ENCODE measurements at regions not wholly inside any gene's neighbourhood (a gene's known extent, or its start where the extent isn't known, plus 50 kb on each side); places are given as distances from the start of the nearest gene placed in this dataset.

DNA sequence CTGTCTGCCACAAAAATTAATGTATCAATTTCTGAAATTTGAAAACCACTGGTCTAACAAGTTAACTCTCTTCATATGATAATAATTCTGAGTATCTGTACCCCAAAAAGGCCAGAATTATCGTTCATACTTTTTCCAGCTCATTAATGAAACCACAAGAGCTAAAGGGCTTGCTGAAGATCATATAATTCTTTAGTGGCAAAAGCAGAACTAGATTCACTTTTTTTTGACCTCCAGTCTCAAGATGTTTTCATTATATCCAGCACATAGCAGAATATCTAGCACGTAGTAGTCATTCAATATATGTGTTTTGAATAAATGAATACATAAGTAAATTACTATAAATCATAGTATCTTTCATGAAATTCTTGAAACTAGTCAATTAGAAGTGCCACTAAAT lies 246.7 kb upstream of the KCNH8 start:
- TF ChIP-seq, protein P1, sequence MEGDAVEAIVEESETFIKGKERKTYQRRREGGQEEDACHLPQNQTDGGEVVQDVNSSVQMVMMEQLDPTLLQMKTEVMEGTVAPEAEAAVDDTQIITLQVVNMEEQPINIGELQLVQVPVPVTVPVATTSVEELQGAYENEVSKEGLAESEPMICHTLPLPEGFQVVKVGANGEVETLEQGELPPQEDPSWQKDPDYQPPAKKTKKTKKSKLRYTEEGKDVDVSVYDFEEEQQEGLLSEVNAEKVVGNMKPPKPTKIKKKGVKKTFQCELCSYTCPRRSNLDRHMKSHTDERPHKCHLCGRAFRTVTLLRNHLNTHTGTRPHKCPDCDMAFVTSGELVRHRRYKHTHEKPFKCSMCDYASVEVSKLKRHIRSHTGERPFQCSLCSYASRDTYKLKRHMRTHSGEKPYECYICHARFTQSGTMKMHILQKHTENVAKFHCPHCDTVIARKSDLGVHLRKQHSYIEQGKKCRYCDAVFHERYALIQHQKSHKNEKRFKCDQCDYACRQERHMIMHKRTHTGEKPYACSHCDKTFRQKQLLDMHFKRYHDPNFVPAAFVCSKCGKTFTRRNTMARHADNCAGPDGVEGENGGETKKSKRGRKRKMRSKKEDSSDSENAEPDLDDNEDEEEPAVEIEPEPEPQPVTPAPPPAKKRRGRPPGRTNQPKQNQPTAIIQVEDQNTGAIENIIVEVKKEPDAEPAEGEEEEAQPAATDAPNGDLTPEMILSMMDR (IDR thresholded peaks at IDR 0.05; ENCODE audit: extremely low read depth, missing control alignments) = no peak
- no peak for DNase-seq (ENCODE audit: low spot score)

DNA sequence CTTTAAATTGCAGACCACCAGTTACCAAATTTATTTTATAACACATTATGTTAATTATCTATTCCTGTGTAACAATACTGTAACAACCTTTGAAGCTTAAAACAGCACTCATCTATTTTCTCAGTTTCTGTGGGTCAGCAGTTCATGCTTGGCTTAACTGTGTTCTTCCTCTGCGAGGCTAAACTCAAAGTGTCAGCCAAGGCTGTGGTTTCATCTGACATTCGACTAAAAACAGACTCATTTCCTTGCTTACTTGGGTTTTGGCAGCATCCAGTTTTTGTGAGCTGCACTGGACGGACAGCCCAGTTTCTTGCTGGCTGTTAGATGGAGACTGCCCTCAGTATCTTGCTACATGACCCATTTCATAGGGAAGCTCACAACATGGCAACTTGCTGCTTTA lies 247.3 kb upstream of the KCNH8 start:
- TF ChIP-seq, protein P1 (IDR thresholded peaks at IDR 0.05; ENCODE audit: extremely low read depth, missing control alignments) = no peak
- peak; percentile 8 for DNase-seq (ENCODE audit: low spot score)

GRCh38 chr3:18898911-18899310 lies 249.4 kb upstream of the KCNH8 start:
- DNase-seq (ENCODE audit: low spot score) = no peak
- TF ChIP-seq, protein P1 (IDR thresholded peaks at IDR 0.05; ENCODE audit: extremely low read depth, missing control alignments) = no peak

GRCh38 chr3:18892756-18893155 lies 255.6 kb upstream of the KCNH8 start:
- no peak for DNase-seq (ENCODE audit: low spot score)
- TF ChIP-seq, protein P1 (IDR thresholded peaks at IDR 0.05; ENCODE audit: extremely low read depth, missing control alignments) = no peak

DNA sequence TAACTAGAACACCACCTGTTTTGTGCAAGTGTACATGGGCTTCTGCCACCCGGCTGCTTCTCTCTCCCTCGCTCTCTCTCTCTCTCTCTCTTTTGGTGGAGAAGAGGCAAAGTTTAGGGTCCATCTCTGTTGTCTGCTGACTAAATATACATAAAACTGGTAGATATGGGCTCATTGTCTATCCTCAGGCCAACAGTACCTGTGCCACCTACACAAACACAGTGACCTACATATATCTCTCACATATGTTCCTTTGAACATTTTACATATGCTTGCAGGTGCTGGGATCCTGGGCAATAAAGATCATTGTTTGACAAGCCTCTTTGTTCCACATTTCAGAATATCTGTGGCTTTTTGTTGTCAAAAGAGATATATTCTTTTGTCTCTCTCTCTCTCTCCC lies 256.3 kb upstream of the KCNH8 start:
- no peak for DNase-seq (ENCODE audit: low spot score)
- TF ChIP-seq, protein P1 (IDR thresholded peaks at IDR 0.05; ENCODE audit: extremely low read depth, missing control alignments) = no peak

- DNase-seq (ENCODE audit: low spot score) = no peak
- TF ChIP-seq, protein P1 (IDR thresholded peaks at IDR 0.05; ENCODE audit: extremely low read depth, missing control alignments) = no peak
Observed at GRCh38 chr3:18891641-18892040, 256.7 kb upstream of the KCNH8 start.

GRCh38 chr3:18890449-18890848 lies 257.9 kb upstream of the KCNH8 start:
- TF ChIP-seq, protein P1 (IDR thresholded peaks at IDR 0.05; ENCODE audit: extremely low read depth, missing control alignments) = no peak
- DNase-seq (ENCODE audit: low spot score) = no peak
